Lower leg skin (tissue), 3 donors: ENCODE measurements at regions not wholly inside any gene's neighbourhood (a gene's known extent, or its start where the extent isn't known, plus 50 kb on each side); places are given as distances from the start of the nearest gene placed in this dataset.

Experiments used
- POLR2A ChIP-seq, 2 donors: fragments of 450-650 bp; IDR thresholded peaks; one replicate each; pipeline ENCODE4 v1.6.1; 2016 to 2017; ENCODE audit warnings: antibody characterized with exemption in 2 of 2, mild to moderate bottlenecking in 1 of 2, moderate library complexity in 1 of 2
- TF ChIP-seq, protein P1 (sequence below), 3 donors: fragments of 450-650 bp; IDR thresholded peaks; one replicate each; pipeline ENCODE4 v1.5.1; 2016; ENCODE audit warnings: antibody characterized with exemption in 3 of 3, mild to moderate bottlenecking in 3 of 3, moderate library complexity in 2 of 3

DNA sequence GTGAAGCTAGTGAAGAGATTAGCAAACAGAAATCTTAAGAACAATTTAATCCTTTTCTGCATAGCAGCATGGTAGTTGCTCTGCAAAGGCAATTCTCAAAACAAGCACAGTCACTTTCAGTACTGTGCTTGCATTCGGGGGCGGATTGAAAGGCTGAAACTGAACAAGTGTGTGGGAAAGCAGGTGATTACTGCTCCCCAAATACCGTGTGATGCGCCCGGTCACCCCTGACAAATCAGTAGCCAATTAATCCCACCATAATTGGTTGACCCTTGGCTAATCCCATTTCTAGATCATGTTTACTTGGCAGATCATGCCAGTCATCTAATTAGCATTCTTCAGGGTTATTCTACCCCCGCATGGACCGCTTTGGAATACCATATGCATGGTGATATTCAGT, 76.5 kb upstream of the ADRB1 start:
- TF ChIP-seq, protein P1, sequence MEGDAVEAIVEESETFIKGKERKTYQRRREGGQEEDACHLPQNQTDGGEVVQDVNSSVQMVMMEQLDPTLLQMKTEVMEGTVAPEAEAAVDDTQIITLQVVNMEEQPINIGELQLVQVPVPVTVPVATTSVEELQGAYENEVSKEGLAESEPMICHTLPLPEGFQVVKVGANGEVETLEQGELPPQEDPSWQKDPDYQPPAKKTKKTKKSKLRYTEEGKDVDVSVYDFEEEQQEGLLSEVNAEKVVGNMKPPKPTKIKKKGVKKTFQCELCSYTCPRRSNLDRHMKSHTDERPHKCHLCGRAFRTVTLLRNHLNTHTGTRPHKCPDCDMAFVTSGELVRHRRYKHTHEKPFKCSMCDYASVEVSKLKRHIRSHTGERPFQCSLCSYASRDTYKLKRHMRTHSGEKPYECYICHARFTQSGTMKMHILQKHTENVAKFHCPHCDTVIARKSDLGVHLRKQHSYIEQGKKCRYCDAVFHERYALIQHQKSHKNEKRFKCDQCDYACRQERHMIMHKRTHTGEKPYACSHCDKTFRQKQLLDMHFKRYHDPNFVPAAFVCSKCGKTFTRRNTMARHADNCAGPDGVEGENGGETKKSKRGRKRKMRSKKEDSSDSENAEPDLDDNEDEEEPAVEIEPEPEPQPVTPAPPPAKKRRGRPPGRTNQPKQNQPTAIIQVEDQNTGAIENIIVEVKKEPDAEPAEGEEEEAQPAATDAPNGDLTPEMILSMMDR (IDR thresholded peaks at IDR 0.05), result no peak
- TF ChIP-seq POLR2A (IDR thresholded peaks at IDR 0.05), result no peak
